Astrocyte (in vitro differentiated cells and primary cell): ENCODE measurements at regions not wholly inside any gene's neighbourhood (a gene's known extent, or its start where the extent isn't known, plus 50 kb on each side); places are given as distances from the start of the nearest gene placed in this dataset.
"Not testable (repeated sequence)": the region's sequence is repeated elsewhere in the genome, so short reads cannot be mapped to it uniquely, and the experiment has no call there.

Source experiments
- DNase-seq: peaks from one replicate; pipeline ENCODE4 v3.0.0-alpha.2; 2010; ENCODE audit warnings: low read depth
- FAIRE-seq: peaks from 2 replicates; lab custom pipeline; 2011; peaks lifted over from hg19 to GRCh38; lab: Jason Lieb, UNC
- H2AFZ ChIP-seq: 2 replicates; pipeline ENCODE4 v1.6.0; 2012; ENCODE audit warnings: low read depth, low read length, inconsistent platforms
- H3K27ac ChIP-seq: 2 replicates; pipeline ENCODE4 v1.5.1; 2011; ENCODE audit warnings: low read depth, low read length, inconsistent platforms
- H3K27me3 ChIP-seq: 2 replicates; pipeline ENCODE4 v1.6.0; 2011; ENCODE audit warnings: low read length, inconsistent platforms; ENCODE audit not compliant: insufficient read depth
- H3K36me3 ChIP-seq: 2 replicates; pipeline ENCODE4 v1.5.1; 2011; ENCODE audit warnings: low read length, inconsistent platforms; ENCODE audit not compliant: insufficient read depth
- H3K4me1 ChIP-seq: 2 replicates; pipeline ENCODE4 v1.5.1; 2011; ENCODE audit warnings: low read length, inconsistent platforms; ENCODE audit not compliant: insufficient read depth
- H3K4me2 ChIP-seq: 2 replicates; pipeline ENCODE4 v1.6.0; 2012; ENCODE audit warnings: low read length, inconsistent platforms
- H3K4me3 ChIP-seq: 2 replicates; pipeline ENCODE4 v1.5.1; 2011; ENCODE audit warnings: low read depth, mild to moderate bottlenecking, low read length, inconsistent platforms; ENCODE audit not compliant: insufficient read depth
- H3K79me2 ChIP-seq: 2 replicates; pipeline ENCODE4 v1.6.0; 2012; ENCODE audit warnings: mild to moderate bottlenecking, low read length, inconsistent platforms; ENCODE audit not compliant: insufficient read depth
- H3K9ac ChIP-seq: 2 replicates; pipeline ENCODE4 v1.6.0; 2012; ENCODE audit warnings: mild to moderate bottlenecking, low read length, inconsistent platforms
- H3K9me3 ChIP-seq: 2 replicates; pipeline ENCODE4 v1.5.1; 2012; ENCODE audit warnings: low read depth, mild to moderate bottlenecking, low read length, inconsistent platforms; ENCODE audit not compliant: insufficient read depth
- H4K20me1 ChIP-seq: 2 replicates; pipeline ENCODE4 v1.6.0; 2012; ENCODE audit warnings: low read length, inconsistent platforms; ENCODE audit not compliant: insufficient read depth
- H3K27ac Mint-ChIP-seq: one replicate; pipeline ENCODE4 v1.8.0; 2021; ENCODE audit warnings: mild to moderate bottlenecking, mixed read lengths; ENCODE audit not compliant: unreplicated experiment
- H3K27me3 Mint-ChIP-seq: one replicate; pipeline ENCODE4 v1.8.0; 2021; ENCODE audit warnings: low read depth, mixed read lengths; ENCODE audit not compliant: unreplicated experiment
- H3K36me3 Mint-ChIP-seq: one replicate; pipeline ENCODE4 v1.8.0; 2021; ENCODE audit warnings: low read depth, mixed read lengths; ENCODE audit not compliant: unreplicated experiment
- H3K4me1 Mint-ChIP-seq: one replicate; pipeline ENCODE4 v1.8.0; 2021; ENCODE audit warnings: low read depth, mixed read lengths; ENCODE audit not compliant: unreplicated experiment
- H3K4me3 Mint-ChIP-seq: one replicate; pipeline ENCODE4 v1.8.0; 2021; ENCODE audit warnings: mild to moderate bottlenecking, moderate library complexity, mixed read lengths; ENCODE audit not compliant: unreplicated experiment
- H3K9me3 Mint-ChIP-seq: one replicate; pipeline ENCODE4 v1.8.0; 2021; ENCODE audit warnings: mild to moderate bottlenecking, mixed read lengths; ENCODE audit not compliant: unreplicated experiment
- EZH2 ChIP-seq: IDR thresholded peaks from 2 replicates; pipeline ENCODE4 v1.6.1; 2012; ENCODE audit warnings: mild to moderate bottlenecking, low read length, inconsistent platforms; ENCODE audit not compliant: insufficient read depth
- TF ChIP-seq, protein P1 (sequence below): IDR thresholded peaks from 2 replicates; pipeline ENCODE4 v1.5.1; 2011; ENCODE audit warnings: low read depth, mild to moderate bottlenecking, inconsistent platforms, low read length, moderate library complexity; ENCODE audit not compliant: insufficient read depth

DNA sequence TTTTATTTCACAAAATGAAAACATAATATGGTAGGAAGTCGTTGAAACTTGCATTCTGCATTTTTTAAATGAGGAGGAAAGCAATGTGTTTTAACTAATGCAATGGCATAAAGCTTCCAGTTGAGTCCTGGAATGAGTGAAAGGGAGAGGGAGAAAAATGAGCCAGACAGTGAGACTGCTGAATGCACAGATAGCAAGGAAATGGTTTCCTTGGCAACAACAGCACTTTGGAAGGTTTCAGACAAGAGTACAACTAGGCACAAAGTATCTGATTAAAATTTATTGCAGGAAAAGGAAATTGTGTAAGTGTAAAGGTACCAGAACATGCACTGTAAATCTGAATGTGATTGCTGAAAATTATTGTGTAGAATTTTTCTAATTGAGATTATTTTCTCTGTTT, 320.1 kb upstream of the KYNU start:
- no peak overlapping the region for H2AFZ ChIP-seq
- DNase-seq: peak; percentile 3
- no peak overlapping the region for H3K4me3 Mint-ChIP-seq

GRCh38 chr2:142545999-142546398, 331.5 kb upstream of the KYNU start:
- H3K27ac ChIP-seq, H3K27me3 ChIP-seq, H3K27me3 Mint-ChIP-seq, H2AFZ ChIP-seq, H4K20me1 ChIP-seq, H3K4me3 Mint-ChIP-seq, H3K79me2 ChIP-seq, H3K36me3 Mint-ChIP-seq, H3K9me3 Mint-ChIP-seq, H3K9ac ChIP-seq, H3K4me2 ChIP-seq, H3K4me3 ChIP-seq, H3K36me3 ChIP-seq, H3K4me1 Mint-ChIP-seq, H3K4me1 ChIP-seq, DNase-seq, FAIRE-seq, H3K27ac Mint-ChIP-seq, H3K9me3 ChIP-seq: not testable (repeated sequence)

More for the DNA sequence above, 320.1 kb upstream of the KYNU start:
- H4K20me1 ChIP-seq: no peaks in the 10 kb centered on the region
- H3K4me1 Mint-ChIP-seq: no peaks in the 10 kb centered on the region
- H3K79me2 ChIP-seq: no peaks in the 10 kb centered on the region
- FAIRE-seq: no peak
- no peaks in the 10 kb centered on the region for H3K9me3 Mint-ChIP-seq
- no peak for TF ChIP-seq EZH2
- TF ChIP-seq, protein P1, sequence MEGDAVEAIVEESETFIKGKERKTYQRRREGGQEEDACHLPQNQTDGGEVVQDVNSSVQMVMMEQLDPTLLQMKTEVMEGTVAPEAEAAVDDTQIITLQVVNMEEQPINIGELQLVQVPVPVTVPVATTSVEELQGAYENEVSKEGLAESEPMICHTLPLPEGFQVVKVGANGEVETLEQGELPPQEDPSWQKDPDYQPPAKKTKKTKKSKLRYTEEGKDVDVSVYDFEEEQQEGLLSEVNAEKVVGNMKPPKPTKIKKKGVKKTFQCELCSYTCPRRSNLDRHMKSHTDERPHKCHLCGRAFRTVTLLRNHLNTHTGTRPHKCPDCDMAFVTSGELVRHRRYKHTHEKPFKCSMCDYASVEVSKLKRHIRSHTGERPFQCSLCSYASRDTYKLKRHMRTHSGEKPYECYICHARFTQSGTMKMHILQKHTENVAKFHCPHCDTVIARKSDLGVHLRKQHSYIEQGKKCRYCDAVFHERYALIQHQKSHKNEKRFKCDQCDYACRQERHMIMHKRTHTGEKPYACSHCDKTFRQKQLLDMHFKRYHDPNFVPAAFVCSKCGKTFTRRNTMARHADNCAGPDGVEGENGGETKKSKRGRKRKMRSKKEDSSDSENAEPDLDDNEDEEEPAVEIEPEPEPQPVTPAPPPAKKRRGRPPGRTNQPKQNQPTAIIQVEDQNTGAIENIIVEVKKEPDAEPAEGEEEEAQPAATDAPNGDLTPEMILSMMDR: no peak
- no peaks in the 10 kb centered on the region for H3K27me3 ChIP-seq
- no peak overlapping the region for H3K4me2 ChIP-seq
- no peak overlapping the region for H3K27ac Mint-ChIP-seq
- peaks cover 5% of the 10 kb centered on the region for H3K9me3 ChIP-seq
- H3K36me3 ChIP-seq: no peaks in the 10 kb centered on the region
- H3K27ac ChIP-seq: no peak overlapping the region
- H3K4me3 ChIP-seq: no peak overlapping the region
- H3K9ac ChIP-seq: no peak overlapping the region
- no peaks in the 10 kb centered on the region for H3K36me3 Mint-ChIP-seq
- H3K27me3 Mint-ChIP-seq: no peaks in the 10 kb centered on the region
- H3K4me1 ChIP-seq: no peaks in the 10 kb centered on the region

- H3K4me3 Mint-ChIP-seq: no peak overlapping the region
- Histone ChIP-seq H2AFZ (no peak overlapping the region), H3K4me1 (no peaks in the 10 kb centered on the region), H3K79me2 (no peaks in the 10 kb centered on the region), H3K9me3 (no peaks in the 10 kb centered on the region), H3K36me3 (no peaks in the 10 kb centered on the region), H3K9ac (no peak overlapping the region), H3K4me3 (no peak overlapping the region), H4K20me1 (no peaks in the 10 kb centered on the region), H3K4me2 (no peak overlapping the region), H3K27me3 (no peaks in the 10 kb centered on the region), H3K27ac (no peak overlapping the region)
- H3K9me3 Mint-ChIP-seq: peaks cover 3% of the 10 kb centered on the region
- H3K4me1 Mint-ChIP-seq: no peaks in the 10 kb centered on the region
- TF ChIP-seq, protein P1: no peak
- no peak for TF ChIP-seq EZH2
- H3K36me3 Mint-ChIP-seq: peaks cover 2% of the 10 kb centered on the region
- H3K27ac Mint-ChIP-seq: no peak overlapping the region
- DNase-seq (no peak), FAIRE-seq (no peak)
- H3K27me3 Mint-ChIP-seq: no peaks in the 10 kb centered on the region
Observed at GRCh38 chr2:142545036-142545435, 332.4 kb upstream of the KYNU start.
